Erythroblast (primary cell): ENCODE measurements at regions not wholly inside any gene's neighbourhood (a gene's known extent, or its start where the extent isn't known, plus 50 kb on each side); places are given as distances from the start of the nearest gene placed in this dataset.

Source experiments
- GATA1 ChIP-seq: IDR thresholded peaks from 2 replicates; pipeline ENCODE4 v1.6.1; 2011; ENCODE audit warnings: low read depth, mild to moderate bottlenecking, control low read depth, low read length, moderate library complexity
- POLR2A ChIP-seq: IDR thresholded peaks from 2 replicates; pipeline ENCODE4 v1.6.1; 2011; ENCODE audit warnings: mild to moderate bottlenecking, low read length

DNA sequence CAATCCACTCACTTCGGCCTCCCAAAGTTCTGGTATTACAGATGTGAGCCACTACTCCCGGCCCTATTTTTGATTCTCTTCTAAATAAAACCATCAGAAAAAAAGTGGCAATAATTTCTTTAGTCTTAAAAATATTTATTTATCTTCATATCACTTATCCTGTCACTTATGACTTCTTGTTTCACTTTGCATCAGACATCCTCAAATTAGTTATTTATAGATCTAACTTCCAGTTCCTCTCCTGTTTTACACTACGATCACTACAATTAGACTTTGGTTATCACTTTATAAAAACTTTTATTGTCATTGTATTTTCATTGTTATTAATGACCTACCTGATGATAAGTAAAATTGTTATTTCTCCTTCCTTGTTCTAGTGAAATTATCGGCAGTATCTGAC lies 783.4 kb upstream of the BRINP3 start:
- TF ChIP-seq POLR2A: no peak
- TF ChIP-seq GATA1: no peak
